Suppressor macrophage treated with lipopolysaccharide for 4 hours (primary cell): ENCODE measurements at regions not wholly inside any gene's neighbourhood (a gene's known extent, or its start where the extent isn't known, plus 50 kb on each side); places are given as distances from the start of the nearest gene placed in this dataset.
"Not testable (repeated sequence)": the region's sequence is repeated elsewhere in the genome, so short reads cannot be mapped to it uniquely, and the experiment has no call there.

Experiments
- DNase-seq: peaks from one replicate; pipeline ENCODE4 v3.0.0-alpha.2; 2020

GRCh38 chr7:156378806-156379205 is 261.8 kb upstream of the RNF32 start:
- no peak for DNase-seq

DNA sequence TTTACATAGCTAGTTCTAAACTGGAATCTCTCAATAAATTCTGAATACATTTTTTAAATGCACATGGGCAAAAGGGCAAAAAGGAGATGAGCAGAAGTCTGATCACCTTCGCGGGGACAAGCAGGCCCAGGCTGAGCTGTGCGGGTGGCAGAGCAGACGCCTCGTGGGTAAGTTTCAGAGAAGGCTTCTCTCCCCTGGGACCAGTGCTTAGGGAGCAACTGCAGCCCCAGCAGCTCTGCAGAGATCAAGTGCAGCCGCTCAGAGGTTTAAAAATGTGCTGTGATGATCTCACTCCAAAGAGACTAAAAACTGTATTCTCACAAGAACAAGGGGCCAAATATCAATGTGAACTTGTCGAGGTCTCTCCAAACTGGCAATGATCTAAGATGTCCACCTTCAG is 264.3 kb upstream of the RNF32 start:
- no peak for DNase-seq

GRCh38 chr7:156374335-156374734 is 266.2 kb upstream of the RNF32 start:
- no peak for DNase-seq

- not testable (repeated sequence) for DNase-seq
Measured at GRCh38 chr7:156369929-156370328, 270.6 kb upstream of the RNF32 start.

DNA sequence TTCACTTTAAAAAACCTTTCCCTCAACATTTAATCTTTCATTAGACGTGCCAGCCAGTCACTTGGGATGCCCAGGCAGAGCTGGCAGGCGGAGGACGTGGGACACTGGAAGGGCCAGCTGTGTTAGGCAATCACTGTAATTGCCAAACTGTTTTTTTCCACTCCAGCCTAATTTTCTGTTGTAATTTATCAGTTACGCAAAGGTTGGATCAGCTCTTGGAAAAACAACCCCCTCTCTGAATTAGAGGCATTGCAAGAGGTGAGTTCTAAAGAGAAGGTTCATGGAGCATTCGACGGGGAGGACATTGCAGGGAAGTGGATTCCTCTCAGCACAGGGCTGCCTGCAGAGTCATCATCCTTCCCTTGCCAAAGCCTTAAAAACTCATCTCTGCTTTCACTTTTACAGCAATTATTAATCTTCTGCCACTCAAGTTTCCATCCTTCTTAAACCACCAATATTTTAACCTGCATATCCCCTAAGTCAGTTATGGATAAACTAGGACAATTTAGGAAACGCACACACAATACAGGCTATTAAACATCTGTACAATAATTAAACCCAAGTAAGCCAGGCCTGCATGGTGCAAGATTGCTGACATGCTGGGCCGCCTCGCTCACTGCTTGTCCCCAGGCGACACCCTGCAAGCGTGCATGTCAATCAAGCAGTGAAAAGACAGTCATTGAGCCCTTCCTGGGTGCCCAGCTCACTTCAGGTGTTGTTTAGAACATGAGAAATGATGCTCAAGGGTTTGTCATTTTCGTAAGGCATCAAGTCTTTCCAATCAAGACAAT is 272.3 kb upstream of the RNF32 start:
- no peak for DNase-seq

DNA sequence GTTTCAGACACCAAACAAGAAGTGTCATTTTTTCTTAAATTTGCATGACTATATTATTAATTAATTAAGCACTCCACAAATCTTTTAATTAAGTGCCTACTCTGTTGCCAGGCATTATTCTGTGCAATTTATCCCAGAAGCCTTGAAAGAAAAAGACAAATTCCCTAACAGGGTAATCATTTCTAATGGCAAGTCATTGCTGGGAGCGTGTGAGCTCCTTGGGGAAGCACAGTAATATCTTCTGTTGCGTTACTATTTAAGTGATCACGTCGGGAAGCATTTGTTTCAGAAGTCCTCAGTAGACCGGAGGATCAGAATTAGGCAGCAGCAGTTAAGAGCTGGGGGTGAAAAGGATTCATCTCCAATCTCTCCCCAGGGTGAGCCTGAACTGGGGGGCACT is 276.8 kb upstream of the RNF32 start:
- DNase-seq = no peak

DNA sequence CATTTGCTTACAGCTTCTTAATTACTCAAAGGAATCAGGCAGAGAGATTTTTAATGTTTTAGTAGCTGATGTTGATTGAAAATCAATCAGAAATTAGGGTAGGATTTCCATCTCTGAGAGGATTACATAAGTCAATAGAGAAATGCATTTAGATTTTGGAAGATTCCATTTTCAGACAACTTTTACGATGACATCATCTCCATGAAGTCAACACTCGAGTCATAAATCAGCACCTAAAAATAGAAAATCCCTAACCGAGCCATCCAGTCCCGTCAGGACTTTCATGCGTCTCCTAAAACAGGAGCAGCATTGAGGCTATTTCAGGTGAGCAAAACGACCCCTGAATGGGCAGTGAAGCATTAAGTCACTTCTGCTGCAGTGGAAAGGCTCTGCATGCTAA is 279.7 kb upstream of the RNF32 start:
- no peak for DNase-seq

DNA sequence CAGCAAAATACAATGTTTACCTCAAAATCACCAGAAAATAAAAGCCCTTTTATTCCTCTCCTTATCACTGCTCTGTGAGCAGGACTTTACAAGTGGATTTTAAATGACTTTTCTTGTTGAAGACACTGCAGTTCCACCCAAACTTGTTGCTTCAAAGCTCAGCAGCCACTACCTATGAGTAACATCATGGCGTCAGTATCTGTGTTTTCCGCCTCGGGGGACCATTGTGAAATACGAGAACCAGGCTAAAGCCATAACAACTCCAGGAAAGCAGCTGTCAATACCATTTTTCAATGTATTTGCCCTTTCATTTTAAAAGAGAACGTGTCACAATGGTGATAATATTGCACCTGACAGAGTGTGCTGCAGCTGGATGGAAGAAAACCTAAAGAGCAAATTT is 284.0 kb upstream of the RNF32 start:
- no peak for DNase-seq

- no peak for DNase-seq
Measured at GRCh38 chr7:156353352-156353751, 287.2 kb upstream of the RNF32 start.

- DNase-seq = not testable (repeated sequence)
Measured at GRCh38 chr7:156347703-156348248, 292.8 kb upstream of the RNF32 start.

DNA sequence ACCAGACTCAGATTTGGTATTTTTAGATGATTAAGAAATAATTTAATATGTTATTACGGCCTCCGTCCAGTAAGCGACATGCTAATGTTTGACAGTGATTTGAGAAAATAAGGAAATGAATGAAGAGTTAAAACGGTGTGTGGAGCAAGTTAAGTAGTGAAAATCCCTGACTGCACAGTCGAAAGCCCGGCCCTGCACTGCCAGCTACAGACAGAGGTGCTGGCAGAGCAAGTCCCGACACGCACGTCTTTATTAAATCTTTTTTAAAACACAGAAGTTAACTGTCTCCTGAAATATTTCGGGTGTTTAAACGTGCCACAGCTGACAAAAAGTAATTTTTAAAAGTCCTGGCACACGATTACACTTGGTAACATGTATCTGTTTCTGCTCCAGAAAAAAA is 293.4 kb upstream of the RNF32 start:
- no peak for DNase-seq

- no peak for DNase-seq
Measured at GRCh38 chr7:156344595-156344994, 296.0 kb upstream of the RNF32 start.

GRCh38 chr7:156334636-156335035 is 305.9 kb upstream of the RNF32 start:
- no peak for DNase-seq

DNA sequence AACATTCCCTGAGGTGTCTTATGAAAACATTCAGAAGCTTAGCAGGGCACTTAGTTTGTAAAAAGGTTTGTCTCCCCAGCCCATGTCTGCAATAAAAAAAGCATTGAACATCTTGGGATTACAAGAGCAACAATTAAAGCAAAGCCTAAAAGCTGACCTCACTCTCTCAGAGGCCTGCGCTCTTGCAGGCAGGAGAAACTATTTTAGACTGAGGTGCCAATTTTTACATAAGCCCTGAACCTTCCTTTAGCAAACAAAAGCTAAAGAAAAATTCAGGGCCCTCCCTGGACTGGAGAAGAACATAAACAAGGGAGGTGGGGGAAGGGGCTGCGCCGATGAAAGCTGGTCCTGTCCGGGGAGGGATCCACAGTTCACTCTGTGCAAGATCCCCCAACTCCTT is 312.7 kb upstream of the RNF32 start:
- DNase-seq = no peak

GRCh38 chr7:156327474-156327873 is 313.1 kb upstream of the RNF32 start:
- DNase-seq = no peak

DNA sequence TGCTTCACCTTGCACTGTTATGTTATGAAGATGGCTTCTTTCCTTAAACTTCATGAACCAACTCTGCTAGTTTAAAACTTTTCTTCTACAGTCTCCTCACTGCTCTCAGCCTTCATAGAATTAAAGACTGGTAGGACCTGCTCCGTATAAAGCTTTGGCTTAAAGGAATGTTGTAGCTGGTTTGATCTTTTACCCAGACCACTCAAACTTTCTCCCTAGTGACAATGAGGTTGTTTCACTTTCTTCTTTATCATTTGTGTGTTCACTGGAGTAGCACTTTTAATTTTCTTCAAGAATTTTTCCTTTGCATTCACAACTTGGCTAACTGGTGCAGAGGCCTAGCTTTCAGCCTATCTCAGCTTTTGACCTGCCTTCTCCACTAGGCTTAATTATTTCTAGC is 316.4 kb upstream of the RNF32 start:
- DNase-seq = no peak

- DNase-seq = not testable (repeated sequence)
Measured at GRCh38 chr7:156321430-156321829, 319.1 kb upstream of the RNF32 start.

- DNase-seq = no peak
Measured at GRCh38 chr7:156318926-156319325, 321.6 kb upstream of the RNF32 start.

DNA sequence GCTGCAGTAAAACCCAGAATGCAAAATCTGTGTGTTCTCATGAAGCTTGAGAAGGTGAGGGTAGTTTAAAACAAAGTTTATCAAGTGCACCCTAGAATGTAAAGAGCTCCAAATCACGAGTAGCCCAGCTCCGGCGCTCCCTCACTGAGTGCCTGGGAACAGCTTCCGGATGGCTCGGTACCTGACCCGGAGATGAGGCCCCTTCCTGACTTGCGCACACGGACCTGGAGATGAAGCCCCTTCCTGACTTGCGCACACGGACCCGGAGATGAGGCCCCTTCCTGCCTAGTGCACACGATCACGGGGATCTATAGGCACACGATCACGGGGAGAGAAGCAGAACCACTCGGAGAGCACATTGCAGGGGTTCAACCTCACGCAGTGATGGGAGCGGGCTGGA is 322.1 kb upstream of the RNF32 start:
- no peak for DNase-seq

- no peak for DNase-seq
Measured at GRCh38 chr7:156309016-156309620, 331.5 kb upstream of the RNF32 start.

GRCh38 chr7:156307193-156307592 is 333.4 kb upstream of the RNF32 start:
- DNase-seq = no peak

- DNase-seq = no peak
Measured at GRCh38 chr7:156305351-156305750, 335.2 kb upstream of the RNF32 start.

GRCh38 chr7:156282816-156283215 is 357.8 kb upstream of the RNF32 start:
- DNase-seq = no peak

DNA sequence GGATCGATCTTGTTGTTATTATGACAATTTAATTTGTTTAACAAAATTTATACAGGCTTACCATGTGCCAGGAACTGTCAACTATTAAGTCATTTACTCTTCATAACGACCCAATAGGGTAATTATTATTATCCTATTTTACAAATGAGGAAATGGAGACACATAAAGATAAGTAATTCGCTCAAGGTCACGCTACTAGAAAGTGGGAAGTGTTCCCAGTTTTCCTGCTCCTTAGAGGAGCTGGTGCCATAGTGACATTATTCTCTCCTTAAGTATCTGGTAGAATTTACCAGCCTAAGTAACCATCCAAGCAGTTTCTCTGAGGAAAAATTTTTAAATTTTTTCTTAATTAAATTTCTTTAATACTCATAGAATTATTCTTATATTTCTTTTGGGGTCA is 360.9 kb upstream of the RNF32 start:
- no peak for DNase-seq

GRCh38 chr7:156275292-156275691 is 365.3 kb upstream of the RNF32 start:
- no peak for DNase-seq
